ENCODE measurements at regions not wholly inside any gene's neighbourhood (a gene's known extent, or its start where the extent isn't known, plus 50 kb on each side); places are given as distances from the start of the nearest gene placed in this dataset.

DNA sequence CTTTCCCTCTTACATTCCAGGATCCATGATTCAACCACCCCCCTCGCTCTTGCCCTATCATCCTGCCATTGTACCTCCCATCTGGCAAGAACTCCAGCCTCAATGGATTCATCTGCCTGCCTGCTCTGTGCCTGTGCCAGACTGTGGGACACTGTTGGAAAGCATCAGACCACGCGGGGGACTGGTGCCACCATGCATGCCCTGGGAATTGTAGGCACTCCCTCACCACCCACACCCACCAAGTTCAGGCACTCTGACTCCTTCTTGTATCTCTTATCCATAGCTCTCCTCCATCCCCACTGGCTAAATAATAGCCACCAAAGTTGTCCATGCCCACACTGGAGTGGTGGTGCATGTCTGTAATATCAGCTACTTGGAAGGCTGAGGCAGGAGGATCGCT lies 143.8 kb downstream of the TPRA1 start (continued):
- TF ChIP-seq, protein P1, sequence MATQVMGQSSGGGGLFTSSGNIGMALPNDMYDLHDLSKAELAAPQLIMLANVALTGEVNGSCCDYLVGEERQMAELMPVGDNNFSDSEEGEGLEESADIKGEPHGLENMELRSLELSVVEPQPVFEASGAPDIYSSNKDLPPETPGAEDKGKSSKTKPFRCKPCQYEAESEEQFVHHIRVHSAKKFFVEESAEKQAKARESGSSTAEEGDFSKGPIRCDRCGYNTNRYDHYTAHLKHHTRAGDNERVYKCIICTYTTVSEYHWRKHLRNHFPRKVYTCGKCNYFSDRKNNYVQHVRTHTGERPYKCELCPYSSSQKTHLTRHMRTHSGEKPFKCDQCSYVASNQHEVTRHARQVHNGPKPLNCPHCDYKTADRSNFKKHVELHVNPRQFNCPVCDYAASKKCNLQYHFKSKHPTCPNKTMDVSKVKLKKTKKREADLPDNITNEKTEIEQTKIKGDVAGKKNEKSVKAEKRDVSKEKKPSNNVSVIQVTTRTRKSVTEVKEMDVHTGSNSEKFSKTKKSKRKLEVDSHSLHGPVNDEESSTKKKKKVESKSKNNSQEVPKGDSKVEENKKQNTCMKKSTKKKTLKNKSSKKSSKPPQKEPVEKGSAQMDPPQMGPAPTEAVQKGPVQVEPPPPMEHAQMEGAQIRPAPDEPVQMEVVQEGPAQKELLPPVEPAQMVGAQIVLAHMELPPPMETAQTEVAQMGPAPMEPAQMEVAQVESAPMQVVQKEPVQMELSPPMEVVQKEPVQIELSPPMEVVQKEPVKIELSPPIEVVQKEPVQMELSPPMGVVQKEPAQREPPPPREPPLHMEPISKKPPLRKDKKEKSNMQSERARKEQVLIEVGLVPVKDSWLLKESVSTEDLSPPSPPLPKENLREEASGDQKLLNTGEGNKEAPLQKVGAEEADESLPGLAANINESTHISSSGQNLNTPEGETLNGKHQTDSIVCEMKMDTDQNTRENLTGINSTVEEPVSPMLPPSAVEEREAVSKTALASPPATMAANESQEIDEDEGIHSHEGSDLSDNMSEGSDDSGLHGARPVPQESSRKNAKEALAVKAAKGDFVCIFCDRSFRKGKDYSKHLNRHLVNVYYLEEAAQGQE (IDR thresholded peaks at IDR 0.05; ENCODE audit: low read depth), result no peak
- TF ChIP-seq RAD21 (IDR thresholded peaks at IDR 0.05; ENCODE audit: low read depth), result no peak
- TF ChIP-seq EZH2 (IDR thresholded peaks at IDR 0.05), result no peak
- TF ChIP-seq TCF7L2 (IDR thresholded peaks at IDR 0.05; ENCODE audit: borderline replicate concordance, extremely low read depth, insufficient read depth, insufficient read length), result no peak
- no peak for TF ChIP-seq SRF (IDR thresholded peaks at IDR 0.05; ENCODE audit: low read depth)
- TF ChIP-seq CEBPB (IDR thresholded peaks at IDR 0.05; ENCODE audit: low read depth), result no peak
- no peak for TF ChIP-seq CBX3 (IDR thresholded peaks at IDR 0.05; ENCODE audit: low read depth)

DNA sequence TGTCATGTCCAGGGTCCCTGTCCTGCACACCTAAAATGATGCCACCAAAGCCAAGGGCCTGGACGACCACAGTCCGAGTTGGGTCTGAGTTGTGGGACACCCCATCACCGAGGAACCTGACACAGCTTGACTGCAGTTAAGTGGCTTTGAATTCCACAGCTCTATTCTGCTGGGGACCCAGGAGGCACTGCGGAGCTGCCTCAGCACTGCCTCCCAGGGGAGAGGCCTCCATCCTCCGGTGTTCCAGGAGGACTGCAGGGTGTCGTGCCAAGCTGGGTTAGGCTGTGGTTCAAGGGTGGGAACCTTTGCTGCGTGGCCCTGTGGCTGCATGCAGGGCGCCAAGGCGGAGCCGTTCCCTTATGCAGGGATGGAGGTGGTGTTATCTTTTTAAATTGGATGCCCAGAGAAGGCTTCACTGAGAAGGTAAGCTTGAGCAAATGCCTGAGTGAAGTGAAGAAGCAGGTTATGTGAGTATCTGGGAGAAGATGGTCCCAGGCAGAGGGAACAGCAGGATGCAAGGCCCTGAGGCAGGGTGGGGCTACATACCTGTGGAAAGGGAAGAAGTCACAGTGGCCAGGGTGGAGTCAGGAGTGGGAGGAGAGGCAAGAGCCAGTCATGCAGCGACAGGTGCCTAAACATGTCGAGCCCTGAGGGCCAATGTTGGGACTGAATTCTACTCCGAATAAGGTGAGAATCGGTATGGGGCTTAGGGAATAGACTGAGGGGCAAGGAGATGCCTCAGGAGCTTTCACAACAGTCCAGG lies 144.8 kb downstream of the TPRA1 start:
- no peak for TF ChIP-seq SP1 (IDR thresholded peaks at IDR 0.05; ENCODE audit: low read depth)
- intact Hi-C loops (cut with micrococcal nuclease), result no loop called here
- H3K27ac ChIP-seq (ENCODE audit: low read depth, low read length), result no peak overlapping the region
- H3K4me3 ChIP-seq (replicated peaks in 1 of 2; ENCODE audit: low read depth in 1 of 2, low read length in 2 of 2), result no peak overlapping the region
- no peaks in the 10 kb centered on the region for H3K9me2 ChIP-seq (ENCODE audit: insufficient read depth)
- no peak overlapping the region for H3K4me2 ChIP-seq (ENCODE audit: low read length)
- H2AFZ ChIP-seq (ENCODE audit: low read depth, low read length, poor library complexity, severe bottlenecking), result no peak overlapping the region
- no peaks in the 10 kb centered on the region for H4K20me1 ChIP-seq (ENCODE audit: insufficient read depth)
- H3K9ac ChIP-seq (ENCODE audit: low read length), result no peak overlapping the region
- H3K4me1 ChIP-seq (ENCODE audit: control insufficient read depth in 1 of 2, insufficient read depth in 2 of 2, low read length in 2 of 2), result no peaks in the 10 kb centered on the region
- DNase-seq (ENCODE audit: low read depth, low spot score) (no peak), ATAC-seq (0 out of 2 replicates have a peak, but pooled peaks have one; percentile 36)
- H3K27me3 ChIP-seq (ENCODE audit: insufficient read depth, low read length), result no peaks in the 10 kb centered on the region
- ChIA-PET POLR2A (no interaction called here), CTCF (interaction anchor here (1.2 kb wide), 1 partner anchor 27 kb away, joined by 3 read pairs; no protein-coding TSS in a partner anchor), RAD21 (ENCODE audit: low non-redundant PET in 1 of 2, low total read pairs in 2 of 2, uncharacterized antibody in 2 of 2, unreplicated experiment in 2 of 2) (no interaction called here)
- H3K9me3 ChIP-seq (ENCODE audit: control insufficient read depth in 1 of 2, insufficient read depth in 1 of 2, low read depth in 1 of 2, low read length in 2 of 2), result no peaks in the 10 kb centered on the region
- H3K79me2 ChIP-seq (ENCODE audit: insufficient read depth, low read length), result no peaks in the 10 kb centered on the region
- BruUV-seq (replicated peaks), result no TSS peak
- H3K36me3 ChIP-seq (ENCODE audit: control insufficient read depth in 1 of 2, insufficient read depth in 2 of 2, low read length in 2 of 2), result no peaks in the 10 kb centered on the region

Data from HCT116 (cell line).